Body of pancreas (tissue), 4 donors: ENCODE measurements at regions not wholly inside any gene's neighbourhood (a gene's known extent, or its start where the extent isn't known, plus 50 kb on each side); places are given as distances from the start of the nearest gene placed in this dataset.

ENCODE experiments used
- ATAC-seq: fragments of 150-250 bp; one replicate; pipeline ENCODE4 v1.9.1; 2016
- DNase-seq, 4 donors: peaks; one replicate each; pipeline ENCODE4 v3.0.0-alpha.2; 2019
- H3K27ac ChIP-seq, 4 donors: fragments of 200-600 bp; sonication (generic); 1 replicate in 3 of 4; 2 replicates in 1 of 4; pipeline versions ENCODE4 v1.5.1 to v1.6.1; 2016 to 2019; ENCODE audit warnings: mild to moderate bottlenecking in 1 of 4, mixed read lengths in 1 of 4, moderate library complexity in 1 of 4
- H3K27me3 ChIP-seq, 2 donors: fragments of 200-600 bp; sonication (generic); one replicate each; pipeline ENCODE4 v1.6.0; 2016; ENCODE audit warnings: mild to moderate bottlenecking in 1 of 2
- H3K36me3 ChIP-seq, 2 donors: fragments of 200-600 bp; sonication (generic); replicated peaks in 1 of 2; 2 replicates each; pipeline ENCODE4 v1.5.1; 2016; ENCODE audit warnings: low read depth in 2 of 2; ENCODE audit not compliant: insufficient read depth in 1 of 2
- H3K4me1 ChIP-seq: fragments of 200-600 bp; sonication (generic); one replicate; pipeline ENCODE4 v1.6.0; 2016
- H3K4me3 ChIP-seq, 2 donors: fragments of 200-600 bp; sonication (generic); 1 replicate in 1 of 2; 2 replicates in 1 of 2; pipeline ENCODE4 v1.5.1; 2016 to 2019
- H3K9me3 ChIP-seq, 3 donors: fragments of 200-600 bp; sonication (generic); 1 replicate in 2 of 3; 2 replicates in 1 of 3; pipeline ENCODE4 v1.5.1; 2016
- CTCF ChIP-seq, 7 experiments: fragments of 450-650 bp in 4 of 7; fragments of 200-600 bp in 3 of 7; sonication (generic) in 3 of 7; IDR thresholded peaks; one replicate each; pipeline ENCODE4 v1.5.1; 2016 to 2019; ENCODE audit warnings: antibody characterized with exemption in 7 of 7
- POLR2A ChIP-seq, 3 donors: fragments of 450-650 bp; IDR thresholded peaks; one replicate each; pipeline ENCODE4 v1.6.1; 2016; ENCODE audit warnings: antibody characterized with exemption in 3 of 3, mild to moderate bottlenecking in 2 of 3
- WGBS, 2 donors: methylation state at CpG; one replicate each; pipeline ENCODE4 v1.1.5; 2017; 5-methylcytosine and 5-hydroxymethylcytosine counted together
- intact Hi-C: fragments of 100-400 bp; cut with DNase I; formaldehyde crosslinking; loops from one replicate; pipeline ENCODE4 v1.15.1; 2023

- no peaks in the 10 kb centered on the region for H3K9me3 ChIP-seq
- H3K27ac ChIP-seq, result no peak overlapping the region
- DNase-seq (no peak), ATAC-seq (no peak)
- H3K4me3 ChIP-seq, result no peak overlapping the region
- TF ChIP-seq CTCF (IDR thresholded peaks at IDR 0.05) (no peak), POLR2A (IDR thresholded peaks at IDR 0.05) (no peak)
- H3K36me3 ChIP-seq, result no peaks in the 10 kb centered on the region
- H3K4me1 ChIP-seq, result peaks cover under 1% of the 10 kb centered on the region
- 84 to 85% methylated on average over 6 of the region's 6 CpGs for WGBS, 2 donors
- H3K27me3 ChIP-seq, result no peaks in the 10 kb centered on the region
- intact Hi-C loops, result no loop called here
These were observed 1707.6 kb upstream of the RAG2 start for GRCh38 chr11:38305682-38306081.

GRCh38 chr11:38304926-38305325, 1706.9 kb upstream of the RAG2 start:
- DNase-seq (no peak), ATAC-seq (no peak)
- Histone ChIP-seq H3K27ac (no peak overlapping the region), H3K9me3 (no peaks in the 10 kb centered on the region), H3K27me3 (no peaks in the 10 kb centered on the region), H3K36me3 (no peaks in the 10 kb centered on the region), H3K4me3 (no peak overlapping the region), H3K4me1 (peaks cover 5% of the 10 kb centered on the region)
- TF ChIP-seq CTCF (IDR thresholded peaks at IDR 0.05), result no peak
- TF ChIP-seq POLR2A (IDR thresholded peaks at IDR 0.05), result no peak
- intact Hi-C loops, result no loop called here
- WGBS, 2 donors, result 53 to 59% methylated on average over 2 of the region's 2 CpGs

- WGBS, 2 donors, result 0% methylated on average over 1 of the region's 1 CpG
- no peaks in the 10 kb centered on the region for H3K36me3 ChIP-seq
- H3K27ac ChIP-seq, result no peak overlapping the region
- no peaks in the 10 kb centered on the region for H3K9me3 ChIP-seq
- intact Hi-C loops, result no loop called here
- H3K4me1 ChIP-seq, result peaks cover 5% of the 10 kb centered on the region
- H3K4me3 ChIP-seq, result no peak overlapping the region
- no peak for ATAC-seq
- no peaks in the 10 kb centered on the region for H3K27me3 ChIP-seq
- no peak for DNase-seq
- TF ChIP-seq CTCF (IDR thresholded peaks at IDR 0.05) (no peak), POLR2A (IDR thresholded peaks at IDR 0.05) (no peak)
These were observed 1704.5 kb upstream of the RAG2 start for GRCh38 chr11:38302564-38302963.

DNA sequence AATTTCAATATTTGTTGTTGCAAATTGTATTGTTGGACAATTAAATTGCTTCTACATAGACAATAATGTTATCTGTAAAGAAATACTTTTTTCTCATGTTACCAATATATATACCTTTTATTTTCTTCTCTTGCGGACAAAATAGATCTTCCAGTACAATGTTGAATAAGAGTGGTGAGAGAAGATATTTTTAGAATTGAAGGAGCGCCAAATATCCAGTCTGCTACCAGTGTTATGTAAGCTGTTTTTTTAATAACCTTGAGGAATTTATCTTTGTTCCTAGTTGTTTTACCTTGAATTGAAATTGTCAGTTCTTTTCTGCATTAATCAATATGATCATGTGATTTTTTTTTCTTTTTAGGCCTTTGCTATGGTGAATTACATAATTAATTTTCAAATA, 1702.5 kb upstream of the RAG2 start:
- intact Hi-C loops, result no loop called here
- 31 to 49% methylated on average over 2 of the region's 2 CpGs for WGBS, 2 donors
- no peak overlapping the region for H3K27ac ChIP-seq
- ATAC-seq (no peak), DNase-seq (no peak)
- no peaks in the 10 kb centered on the region for H3K9me3 ChIP-seq
- TF ChIP-seq CTCF (IDR thresholded peaks at IDR 0.05) (no peak), POLR2A (IDR thresholded peaks at IDR 0.05) (no peak)
- H3K27me3 ChIP-seq, result no peaks in the 10 kb centered on the region
- peaks cover 5% of the 10 kb centered on the region for H3K4me1 ChIP-seq
- no peak overlapping the region for H3K4me3 ChIP-seq
- H3K36me3 ChIP-seq, result no peaks in the 10 kb centered on the region

DNA sequence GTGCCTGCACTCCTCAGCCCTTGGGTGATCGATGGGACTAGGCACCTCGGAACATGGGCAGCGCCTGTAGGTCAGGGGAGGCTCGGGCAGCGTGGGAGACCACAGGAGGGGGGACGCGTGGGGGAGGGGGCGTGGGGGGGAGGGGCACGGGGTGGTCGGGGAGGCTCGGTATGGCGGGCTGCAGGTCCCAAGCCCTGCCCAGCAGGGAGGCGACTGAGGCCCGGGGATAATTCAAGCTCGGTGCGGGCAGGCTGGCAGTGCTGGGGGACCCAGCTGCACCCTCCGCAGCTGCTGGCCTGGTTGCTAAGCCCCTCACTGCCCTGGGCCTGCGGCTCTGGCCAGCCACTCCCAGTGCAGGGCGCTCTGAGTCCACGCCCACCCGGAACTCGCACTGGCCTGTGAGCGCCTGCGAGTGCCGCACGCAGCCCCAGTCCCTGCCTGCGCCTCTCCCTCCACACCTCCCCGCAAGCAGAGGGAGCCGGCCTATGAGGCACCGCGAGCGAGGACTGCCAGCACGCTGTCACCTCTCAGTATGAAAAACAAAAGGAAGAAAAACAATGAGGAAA, 1698.3 kb upstream of the RAG2 start:
- no peaks in the 10 kb centered on the region for H3K9me3 ChIP-seq
- WGBS, 2 donors, result 91 to 92% methylated on average over 23 to 33 of the region's 33 CpGs
- ATAC-seq, result no peak
- H3K4me1 ChIP-seq, result peaks cover 5% of the 10 kb centered on the region
- TF ChIP-seq POLR2A (IDR thresholded peaks at IDR 0.05) (no peak), CTCF (IDR thresholded peaks at IDR 0.05) (no peak)
- DNase-seq, result no peak
- intact Hi-C loops, result no loop called here
- H3K4me3 ChIP-seq, result no peak overlapping the region
- no peak overlapping the region for H3K27ac ChIP-seq
- no peaks in the 10 kb centered on the region for H3K36me3 ChIP-seq
- H3K27me3 ChIP-seq, result no peaks in the 10 kb centered on the region
